H1 (cell line): ENCODE measurements at regions not wholly inside any gene's neighbourhood (a gene's known extent, or its start where the extent isn't known, plus 50 kb on each side); places are given as distances from the start of the nearest gene placed in this dataset.

Experiments
- CTCF ChIA-PET: fragments of 300-600 bp; sonication (Branson Sonifier 250); formaldehyde crosslinking; loops from one replicate; lab custom pipeline; 2021; ENCODE audit not compliant: partially characterized antibody; lab: Charles Lee
- POLR2A ChIA-PET: fragments of 300-600 bp; sonication (Branson Sonifier 250); formaldehyde crosslinking; loops from one replicate; lab custom pipeline; 2021; ENCODE audit warnings: inconsistent platforms; ENCODE audit not compliant: partially characterized antibody; lab: Charles Lee
- DNase-seq, 2 experiments: peaks; one replicate each; pipeline versions ENCODE4 v3.0.0 to v3.0.0-alpha.2; 2010 to 2022; ENCODE audit warnings: low spot score in 2 of 2, low read depth in 1 of 2, mixed read lengths in 1 of 2
- FAIRE-seq: peaks from 2 replicates; lab custom pipeline; 2011; peaks lifted over from hg19 to GRCh38; lab: Jason Lieb, UNC
- H2AFZ ChIP-seq: 2 replicates; pipeline ENCODE4 v1.8.1; 2012; ENCODE audit warnings: low read length, inconsistent platforms
- H2AK5ac ChIP-seq: 2 replicates; pipeline ENCODE4 v1.6.1; 2013; ENCODE audit warnings: low read depth, low read length
- H2BK120ac ChIP-seq: replicated peaks from 2 replicates; pipeline ENCODE3; 2013; ENCODE audit warnings: low read depth, low read length, inconsistent platforms
- H2BK12ac ChIP-seq: 2 replicates; pipeline ENCODE4 v1.6.1; 2013; ENCODE audit warnings: low read depth, low read length
- H2BK15ac ChIP-seq: 2 replicates; pipeline ENCODE4 v1.6.1; 2013; ENCODE audit warnings: low read length
- H2BK20ac ChIP-seq: 2 replicates; pipeline ENCODE4 v1.6.1; 2013; ENCODE audit warnings: low read length
- H2BK5ac ChIP-seq: 2 replicates; pipeline ENCODE4 v1.6.1; 2013; ENCODE audit warnings: low read depth, low read length
- H3K14ac ChIP-seq: 2 replicates; pipeline ENCODE4 v1.6.1; 2013; ENCODE audit warnings: inconsistent platforms; ENCODE audit not compliant: insufficient read length
- H3K18ac ChIP-seq: 2 replicates; pipeline ENCODE4 v1.6.1; 2013; ENCODE audit warnings: low read length; ENCODE audit errors: extremely low read depth
- H3K23ac ChIP-seq: 2 replicates; pipeline ENCODE4 v1.6.1; 2013; ENCODE audit warnings: inconsistent platforms; ENCODE audit not compliant: insufficient read length
- H3K23me2 ChIP-seq: 2 replicates; pipeline ENCODE4 v1.6.1; 2013; ENCODE audit warnings: low read depth, low read length
- H3K27ac ChIP-seq: 2 replicates; pipeline ENCODE4 v1.6.1; 2011; ENCODE audit warnings: low read depth, low read length, inconsistent platforms
- H3K27me3 ChIP-seq, 4 experiments: replicated peaks in 1 of 4; 1 replicate in 1 of 4; 2 replicates in 3 of 4; pipeline versions ENCODE4 v1.6.1 to v1.8.1; 2011 to 2013; ENCODE audit warnings: low read length in 3 of 4, mild to moderate bottlenecking in 3 of 4, inconsistent platforms in 2 of 4, mixed read lengths in 2 of 4, moderate library complexity in 1 of 4; ENCODE audit not compliant: control insufficient read depth in 3 of 4, insufficient read depth in 3 of 4; ENCODE audit errors: extremely low read depth in 1 of 4
- H3K36me3 ChIP-seq, 4 experiments: 2 replicates each; pipeline versions ENCODE4 v1.6.1 to v1.8.1; 2011 to 2013; ENCODE audit warnings: mild to moderate bottlenecking in 4 of 4, low read length in 3 of 4, moderate library complexity in 2 of 4, control low read depth in 1 of 4, inconsistent platforms in 1 of 4; ENCODE audit not compliant: insufficient read depth in 4 of 4, control insufficient read depth in 2 of 4
- H3K4ac ChIP-seq: replicated peaks from 2 replicates; pipeline ENCODE3; 2013; ENCODE audit warnings: low read length, low read depth, mixed read lengths, inconsistent platforms; ENCODE audit not compliant: insufficient read length
- H3K4me1 ChIP-seq, 4 experiments: replicated peaks in 1 of 4; 1 replicate in 1 of 4; 2 replicates in 3 of 4; pipeline versions ENCODE4 v1.6.1 to v1.8.1; 2011 to 2013; ENCODE audit warnings: low read length in 3 of 4, inconsistent platforms in 2 of 4, mixed read lengths in 1 of 4; ENCODE audit not compliant: insufficient read depth in 4 of 4, control insufficient read depth in 3 of 4
- H3K4me2 ChIP-seq, 2 experiments: 2 replicates each; pipeline versions ENCODE4 v1.6.1 to v1.8.1; 2011 to 2013; ENCODE audit warnings: low read depth in 2 of 2, low read length in 2 of 2, control low read depth in 1 of 2, inconsistent platforms in 1 of 2, mild to moderate bottlenecking in 1 of 2; ENCODE audit not compliant: insufficient read depth in 1 of 2
- H3K4me3 ChIP-seq, 4 experiments: fragments of 200-600, 300-600 bp in 1 of 4; sonication (generic), shearing (Covaris generic), sonication (Bioruptor Twin) in 1 of 4; 2 replicates each; pipeline versions ENCODE4 v1.5.1 to v1.8.1; 2011 to 2016; ENCODE audit warnings: low read length in 4 of 4, low read depth in 3 of 4, control low read depth in 2 of 4, inconsistent platforms in 2 of 4, mild to moderate bottlenecking in 2 of 4, mixed read lengths in 1 of 4, moderate library complexity in 1 of 4; ENCODE audit not compliant: insufficient read depth in 2 of 4; ENCODE audit errors: extremely low read depth in 1 of 4
- H3K56ac ChIP-seq: replicated peaks from 2 replicates; pipeline ENCODE3; 2013; ENCODE audit warnings: low read depth, mild to moderate bottlenecking, mixed read lengths, low read length, inconsistent platforms; ENCODE audit not compliant: insufficient read length
- H3K79me1 ChIP-seq: 2 replicates; pipeline ENCODE4 v1.6.1; 2013; ENCODE audit warnings: low read depth, low read length, control low read depth
- H3K79me2 ChIP-seq, 2 experiments: 2 replicates each; pipeline versions ENCODE4 v1.6.1 to v1.8.1; 2012 to 2013; ENCODE audit warnings: low read length in 2 of 2, mild to moderate bottlenecking in 2 of 2, inconsistent platforms in 1 of 2; ENCODE audit not compliant: insufficient read depth in 2 of 2, control insufficient read depth in 1 of 2
- H3K9ac ChIP-seq, 4 experiments: replicated peaks in 1 of 4; 1 replicate in 1 of 4; 2 replicates in 3 of 4; pipeline versions ENCODE4 v1.6.1 to v1.8.1; 2011 to 2013; ENCODE audit warnings: low read depth in 3 of 4, low read length in 3 of 4, control low read depth in 2 of 4, mild to moderate bottlenecking in 2 of 4, moderate library complexity in 2 of 4, inconsistent platforms in 1 of 4; ENCODE audit errors: extremely low read depth in 1 of 4
- H3K9me3 ChIP-seq, 2 experiments: 2 replicates each; pipeline versions ENCODE4 v1.6.1 to v1.8.1; 2012 to 2013; ENCODE audit warnings: mild to moderate bottlenecking in 2 of 2, moderate library complexity in 2 of 2, control low read depth in 1 of 2, inconsistent platforms in 1 of 2, low read depth in 1 of 2, low read length in 1 of 2, mixed read lengths in 1 of 2; ENCODE audit not compliant: insufficient read depth in 2 of 2
- H4K20me1 ChIP-seq, 2 experiments: replicated peaks in 1 of 2; 2 replicates each; pipeline versions ENCODE3 to v1.8.1; 2011 to 2013; ENCODE audit warnings: inconsistent platforms in 2 of 2, low read length in 2 of 2, mild to moderate bottlenecking in 1 of 2; ENCODE audit not compliant: insufficient read depth in 2 of 2, control insufficient read depth in 1 of 2
- H4K5ac ChIP-seq: 2 replicates; pipeline ENCODE4 v1.6.1; 2013; ENCODE audit warnings: low read length, low read depth, mixed read lengths, inconsistent platforms; ENCODE audit not compliant: insufficient read length
- H4K8ac ChIP-seq: 2 replicates; pipeline ENCODE4 v1.8.0; 2013; ENCODE audit warnings: mild to moderate bottlenecking, moderate library complexity, low read length, inconsistent platforms; ENCODE audit not compliant: insufficient read depth; ENCODE audit errors: extremely low read depth
- H4K91ac ChIP-seq: replicated peaks from 2 replicates; pipeline ENCODE3; 2013; ENCODE audit warnings: low read length, mixed read lengths, inconsistent platforms; ENCODE audit not compliant: insufficient read length
- HDAC6 ChIP-seq: IDR thresholded peaks from one replicate; pipeline ENCODE4 v1.7.1; 2012; ENCODE audit warnings: low read depth, mild to moderate bottlenecking, inconsistent platforms, low read length, moderate library complexity
- KDM5A ChIP-seq: fragments of 200-600 bp; IDR thresholded peaks from 2 replicates; pipeline ENCODE4 v1.7.1; 2012; ENCODE audit warnings: mild to moderate bottlenecking, low read length, inconsistent platforms, mixed read lengths
- SIN3A ChIP-seq, 2 experiments: IDR thresholded peaks in 1 of 2; conservative IDR thresholded peaks in 1 of 2; 2 replicates each; pipeline ENCODE4 v1.6.1; 2011 to 2012; ENCODE audit warnings: low read length in 2 of 2, improper control_type of control experiment in 1 of 2, low read depth in 1 of 2, mild to moderate bottlenecking in 1 of 2
- SP2 ChIP-seq: IDR thresholded peaks from 2 replicates; pipeline ENCODE4 v1.6.1; 2012; ENCODE audit warnings: mild to moderate bottlenecking, low read length, inconsistent platforms
- WGBS, 2 experiments: shearing (Covaris generic) in 1 of 2; methylation state at CpG; one replicate each; pipeline versions ENCODE4 v1.1.6 to v1.1.7; 2013 to 2015; ENCODE audit warnings: low lambda C conversion rate in 2 of 2, mixed read lengths in 2 of 2, inconsistent platforms in 1 of 2, low coverage in 1 of 2, missing lambda C conversion rate in 1 of 2; ENCODE audit not compliant: insufficient replicate concordance in 2 of 2, insufficient coverage in 1 of 2, insufficient read length in 1 of 2; ENCODE audit errors: extremely low coverage in 1 of 2, missing lambda C conversion rate in 1 of 2; 5-methylcytosine and 5-hydroxymethylcytosine counted together

DNA sequence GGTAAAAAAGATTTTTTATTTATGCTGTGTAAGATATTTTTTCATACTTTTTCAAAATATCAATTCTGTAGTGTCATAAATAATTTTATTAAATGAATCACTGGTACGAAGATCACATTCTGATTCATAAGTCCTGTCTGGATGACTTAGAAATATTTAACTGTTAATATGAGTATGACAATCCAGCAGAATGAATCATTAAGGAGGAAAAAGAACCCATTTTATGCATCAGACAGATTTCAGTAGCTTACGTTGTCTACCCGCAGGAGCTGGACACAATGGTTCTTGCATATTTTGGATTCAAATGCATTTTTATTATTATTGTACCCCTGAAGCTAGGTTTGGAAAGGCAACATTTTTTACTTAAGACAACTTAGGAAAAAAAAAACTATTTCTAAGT lies 448.9 kb upstream of the TSPY4 start:
- FAIRE-seq (no peak), DNase-seq (no peak)
- Histone ChIP-seq H3K56ac (no peak overlapping the region), H3K4me1 (no peaks in the 10 kb centered on the region), H3K9ac (no peak overlapping the region), H3K4ac (no peak overlapping the region), H3K9me3 (peaks cover 2 to 13% of the 10 kb centered on the region in 2 experiments; a peak in 2 of 4 replicates), H2BK20ac (no peak overlapping the region), H3K36me3 (no peaks in the 10 kb centered on the region), H2BK15ac (no peak overlapping the region), H2BK5ac (no peak overlapping the region), H2BK12ac (no peak overlapping the region), H4K5ac (no peak overlapping the region), H3K4me2 (no peak overlapping the region), H3K79me2 (no peaks in the 10 kb centered on the region), H3K27ac (no peak overlapping the region), H3K23me2 (no peaks in the 10 kb centered on the region), H2BK120ac (no peak overlapping the region), H3K14ac (no peak overlapping the region), H4K20me1 (no peaks in the 10 kb centered on the region), H3K4me3 (no peak overlapping the region), H3K27me3 (no peaks in the 10 kb centered on the region), H2AK5ac (no peak overlapping the region), H3K79me1 (no peaks in the 10 kb centered on the region), H2AFZ (no peak overlapping the region), H3K18ac (no peak overlapping the region), H4K8ac (no peak overlapping the region), H4K91ac (no peak overlapping the region), H3K23ac (no peak overlapping the region)
- CTCF ChIA-PET, result no interaction called here
- POLR2A ChIA-PET, result no interaction called here
- 92% methylated on average over 3 of the region's 3 CpGs; no CpG with 5 or more reads in 1 of the 2 experiments for WGBS, 2 experiments
- no peak for TF ChIP-seq HDAC6
- TF ChIP-seq SP2, result no peak
- no peak for TF ChIP-seq KDM5A
- TF ChIP-seq SIN3A (conservative IDR thresholded peaks at IDR 0.05 in 1 of 2, IDR thresholded peaks at IDR 0.05 in 1 of 2; ENCODE audit: low read depth in 1 of 2, low read length in 2 of 2), result no peak
